ENCODE measurements at regions not wholly inside any gene's neighbourhood (a gene's known extent, or its start where the extent isn't known, plus 50 kb on each side); places are given as distances from the start of the nearest gene placed in this dataset.

DNA sequence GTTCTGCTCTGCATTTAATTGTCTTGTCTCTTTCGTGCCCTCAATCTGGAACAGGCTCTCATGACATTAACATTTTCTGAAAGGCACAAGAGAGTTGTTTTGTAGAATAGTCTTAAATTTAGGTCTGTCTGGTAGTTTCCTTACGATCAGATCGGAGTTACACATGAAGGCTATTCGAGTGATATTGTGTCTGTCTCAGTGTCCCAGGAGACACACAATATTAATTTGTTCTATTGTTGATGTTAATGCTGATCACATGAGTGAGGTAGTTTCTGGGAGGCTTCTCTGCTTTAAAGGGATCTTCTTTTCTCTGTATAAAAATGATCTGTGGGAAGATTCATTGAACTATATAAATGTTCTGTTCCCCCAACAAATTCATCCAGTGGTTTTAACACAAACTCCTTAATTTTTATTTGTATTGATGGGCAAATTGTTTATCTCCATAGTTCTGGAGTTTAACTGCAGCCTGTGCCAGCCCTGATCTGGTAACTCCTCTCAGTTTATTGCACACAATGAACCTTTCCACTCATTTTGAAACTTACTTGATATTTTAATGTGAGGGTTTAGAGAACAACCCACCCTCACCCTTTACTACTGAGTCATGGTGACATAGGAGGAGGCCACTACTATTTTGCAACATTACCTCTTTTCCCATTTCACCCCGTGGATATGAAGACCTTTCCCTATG lies 223.0 kb downstream of the CBLN4 start:
- Histone ChIP-seq H3K27ac (no peak overlapping the region), H3K4me3 (no peak overlapping the region), H3K36me3 (no peaks in the 10 kb centered on the region), H3K9me3 (no peaks in the 10 kb centered on the region), H3K4me1 (replicated peaks) (no peaks in the 10 kb centered on the region), H3K27me3 (replicated peaks; ENCODE audit: insufficient read depth) (peaks cover 2% of the 10 kb centered on the region)
- DNase-seq (ENCODE audit: low spot score) = no peak
- TF ChIP-seq POLR2A (IDR thresholded peaks at IDR 0.05) (no peak), CTCF (IDR thresholded peaks at IDR 0.05) (no peak), POLR2AphosphoS5 (IDR thresholded peaks at IDR 0.05) (no peak)
- WGBS = 62% methylated on average over 5 of the region's 5 CpGs
- intact Hi-C loops (cut with DNase I) = no loop called here

GRCh38 chr20:55778796-55779195 lies 226.5 kb downstream of the CBLN4 start:
- no peak for DNase-seq (ENCODE audit: low spot score)
- intact Hi-C loops (cut with DNase I) = no loop called here
- WGBS = 73% methylated on average over 5 of the region's 5 CpGs
- no peaks in the 10 kb centered on the region for H3K9me3 ChIP-seq
- no peak overlapping the region for H3K4me3 ChIP-seq
- H3K27ac ChIP-seq = no peak overlapping the region
- H3K4me1 ChIP-seq (replicated peaks) = no peaks in the 10 kb centered on the region
- TF ChIP-seq CTCF (IDR thresholded peaks at IDR 0.05) (no peak), POLR2A (IDR thresholded peaks at IDR 0.05) (no peak), POLR2AphosphoS5 (IDR thresholded peaks at IDR 0.05) (no peak)
- no peaks in the 10 kb centered on the region for H3K36me3 ChIP-seq
- no peaks in the 10 kb centered on the region for H3K27me3 ChIP-seq (replicated peaks; ENCODE audit: insufficient read depth)

- intact Hi-C loops (cut with DNase I) = no loop called here
- Histone ChIP-seq H3K4me1 (replicated peaks) (no peaks in the 10 kb centered on the region), H3K9me3 (no peaks in the 10 kb centered on the region), H3K36me3 (no peaks in the 10 kb centered on the region), H3K4me3 (no peak overlapping the region), H3K27me3 (replicated peaks; ENCODE audit: insufficient read depth) (no peaks in the 10 kb centered on the region), H3K27ac (no peak overlapping the region)
- WGBS = 13% methylated on average over 2 of the region's 2 CpGs
- no peak for DNase-seq (ENCODE audit: low spot score)
- TF ChIP-seq CTCF (IDR thresholded peaks at IDR 0.05) (no peak), POLR2AphosphoS5 (IDR thresholded peaks at IDR 0.05) (no peak), POLR2A (IDR thresholded peaks at IDR 0.05) (no peak)
These were observed 227.7 kb downstream of the CBLN4 start for GRCh38 chr20:55777641-55778040.

DNA sequence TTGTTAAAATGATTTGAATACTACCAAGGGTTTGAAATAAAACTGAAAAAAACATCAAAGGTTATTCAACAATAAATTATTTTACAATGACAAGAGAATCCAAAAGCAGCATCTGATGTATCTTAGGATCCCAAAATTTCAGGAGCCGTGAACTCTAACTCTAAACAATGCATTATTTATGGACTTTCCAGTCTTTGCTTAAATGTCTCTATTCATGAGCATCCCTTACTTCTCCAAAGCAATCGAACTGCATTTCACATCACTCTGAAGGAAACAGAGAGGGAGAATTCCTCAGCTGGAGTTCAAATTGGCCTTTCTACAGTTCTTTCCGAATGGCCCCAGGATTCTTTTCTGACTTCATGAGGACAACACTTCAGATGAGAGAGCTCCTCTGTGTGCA lies 229.1 kb downstream of the CBLN4 start:
- intact Hi-C loops (cut with DNase I) = no loop called here
- Histone ChIP-seq H3K27me3 (replicated peaks; ENCODE audit: insufficient read depth) (no peaks in the 10 kb centered on the region), H3K36me3 (no peaks in the 10 kb centered on the region), H3K27ac (no peak overlapping the region), H3K4me3 (no peak overlapping the region), H3K9me3 (no peaks in the 10 kb centered on the region), H3K4me1 (replicated peaks) (no peaks in the 10 kb centered on the region)
- TF ChIP-seq CTCF (IDR thresholded peaks at IDR 0.05) (no peak), POLR2A (IDR thresholded peaks at IDR 0.05) (no peak), POLR2AphosphoS5 (IDR thresholded peaks at IDR 0.05) (no peak)
- no peak for DNase-seq (ENCODE audit: low spot score)
- WGBS = 63% methylated on average over 3 of the region's 3 CpGs

DNA sequence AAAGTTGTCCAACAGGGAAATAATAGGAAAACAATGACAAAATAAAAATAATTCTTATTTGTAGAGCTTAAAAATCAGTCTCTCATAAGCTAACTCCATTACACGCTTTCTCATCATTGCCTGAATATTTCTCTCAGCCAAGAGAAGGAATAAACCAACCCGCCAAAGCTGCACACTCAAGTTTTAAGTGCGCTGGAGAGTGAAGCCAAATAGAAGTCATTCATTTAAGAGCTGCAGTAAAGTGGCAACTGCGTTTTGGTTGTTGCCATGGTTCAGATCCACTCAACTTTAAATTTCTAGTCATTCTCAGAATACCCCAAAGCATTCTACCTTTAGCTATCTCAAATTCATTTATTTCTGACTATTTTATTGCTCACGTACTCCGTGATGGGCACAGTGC lies 230.7 kb downstream of the CBLN4 start:
- H3K4me3 ChIP-seq = no peak overlapping the region
- intact Hi-C loops (cut with DNase I) = no loop called here
- H3K27ac ChIP-seq = no peak overlapping the region
- DNase-seq (ENCODE audit: low spot score) = no peak
- no peaks in the 10 kb centered on the region for H3K4me1 ChIP-seq (replicated peaks)
- WGBS = 85% methylated on average over 6 of the region's 6 CpGs
- no peaks in the 10 kb centered on the region for H3K27me3 ChIP-seq (replicated peaks; ENCODE audit: insufficient read depth)
- H3K36me3 ChIP-seq = no peaks in the 10 kb centered on the region
- no peaks in the 10 kb centered on the region for H3K9me3 ChIP-seq
- TF ChIP-seq POLR2A (IDR thresholded peaks at IDR 0.05) = no peak
- TF ChIP-seq POLR2AphosphoS5 (IDR thresholded peaks at IDR 0.05) = no peak
- no peak for TF ChIP-seq CTCF (IDR thresholded peaks at IDR 0.05)

Measured in prostate gland (tissue), 2 donors.